Transverse colon (tissue), 4 donors: ENCODE measurements at regions not wholly inside any gene's neighbourhood (a gene's known extent, or its start where the extent isn't known, plus 50 kb on each side); places are given as distances from the start of the nearest gene placed in this dataset.

Experiments used
- DNase-seq: peaks from one replicate; pipeline ENCODE4 v3.0.0-alpha.2; 2019
- H3K27ac ChIP-seq, 4 donors: fragments of 200-600 bp; sonication (generic); 2 replicates each; pipeline ENCODE4 v1.5.1; 2016 to 2018; ENCODE audit warnings: inconsistent platforms in 4 of 4
- H3K27me3 ChIP-seq: fragments of 200-600 bp; sonication (generic); 2 replicates; pipeline ENCODE4 v1.5.1; 2017; ENCODE audit warnings: inconsistent platforms
- H3K36me3 ChIP-seq, 4 donors: fragments of 200-600 bp; sonication (generic); 2 replicates each; pipeline ENCODE4 v1.5.1; 2017 to 2019; ENCODE audit warnings: inconsistent platforms in 4 of 4
- H3K4me1 ChIP-seq, 4 donors: fragments of 200-600 bp; sonication (generic); 2 replicates each; pipeline ENCODE4 v1.5.1; 2017 to 2020; ENCODE audit warnings: inconsistent platforms in 4 of 4
- H3K4me3 ChIP-seq, 4 donors: fragments of 200-600 bp; sonication (generic); 1 replicate in 1 of 4; 2 replicates in 3 of 4; pipeline versions ENCODE4 v1.5.1 to v1.6.1; 2017 to 2019; ENCODE audit warnings: inconsistent platforms in 4 of 4
- H3K9me3 ChIP-seq, 2 donors: fragments of 200-600 bp; sonication (generic); 2 replicates each; pipeline ENCODE4 v1.5.1; 2017 to 2019; ENCODE audit warnings: inconsistent platforms in 2 of 2
- CTCF ChIP-seq, 5 experiments: fragments of 200-600 bp in 3 of 5; fragments of 450-650 bp in 2 of 5; sonication (generic) in 3 of 5; IDR thresholded peaks; 1 replicate in 2 of 5; 2 replicates in 3 of 5; pipeline ENCODE4 v1.5.1; 2016 to 2017; ENCODE audit warnings: antibody characterized with exemption in 5 of 5, inconsistent platforms in 3 of 5, mild to moderate bottlenecking in 2 of 5, moderate library complexity in 1 of 5
- EP300 ChIP-seq: sonication (generic); formaldehyde crosslinking; IDR thresholded peaks from one replicate; pipeline ENCODE4 v1.6.1; 2017; ENCODE audit warnings: antibody characterized with exemption, low read depth
- POLR2A ChIP-seq: fragments of 450-650 bp; IDR thresholded peaks from one replicate; pipeline ENCODE4 v1.6.1; 2016; ENCODE audit warnings: antibody characterized with exemption, mild to moderate bottlenecking, moderate library complexity
- POLR2AphosphoS5 ChIP-seq, 3 donors: sonication (generic); formaldehyde crosslinking; IDR thresholded peaks; one replicate each; pipeline ENCODE4 v1.6.1; 2016; ENCODE audit warnings: antibody characterized with exemption in 3 of 3
- WGBS, 2 donors: methylation state at CpG; one replicate each; pipeline ENCODE4 v1.1.5; 2018; ENCODE audit warnings: low coverage in 1 of 2; 5-methylcytosine and 5-hydroxymethylcytosine counted together
- in situ Hi-C, 4 donors: fragments of 200-750 bp; cut with MboI; loops; one replicate each; pipeline versions ENCODE4 v1.15.0 to v1.15.1; 2017; ENCODE audit warnings: low sequenced_read_pairs in 3 of 4, low pct_ligation_motif_present in 1 of 4, low pct_unique_long_range_greater_than_20kb in 1 of 4
- intact Hi-C: fragments of 100-400 bp; cut with DNase I; formaldehyde crosslinking; loops from one replicate; pipeline ENCODE4 v1.15.1; 2023; ENCODE audit warnings: low total_unique reads

- intact Hi-C loops (no loop called here), in situ Hi-C loops (no loop called here)
- Histone ChIP-seq H3K36me3 (no peaks in the 10 kb centered on the region), H3K9me3 (no peaks in the 10 kb centered on the region), H3K27ac (no peak overlapping the region), H3K27me3 (no peaks in the 10 kb centered on the region), H3K4me1 (no peaks in the 10 kb centered on the region), H3K4me3 (no peak overlapping the region)
- WGBS, 2 donors, result 60 to 61% methylated on average over 1 to 2 of the region's 2 CpGs
- TF ChIP-seq POLR2AphosphoS5 (IDR thresholded peaks at IDR 0.05) (no peak), POLR2A (no peak), EP300 (no peak), CTCF (IDR thresholded peaks at IDR 0.05) (no peak)
- no peak for DNase-seq
Measured at GRCh38 chr7:49702099-49702498, 71.3 kb upstream of the VWC2 start.

- no peaks in the 10 kb centered on the region for H3K27me3 ChIP-seq
- intact Hi-C loops (no loop called here), in situ Hi-C loops (no loop called here)
- no peaks in the 10 kb centered on the region for H3K9me3 ChIP-seq
- no peaks in the 10 kb centered on the region for H3K36me3 ChIP-seq
- DNase-seq, result no peak
- 66 to 74% methylated on average over 2 to 4 of the region's 4 CpGs for WGBS, 2 donors
- no peak for TF ChIP-seq EP300
- TF ChIP-seq POLR2A, result no peak
- TF ChIP-seq CTCF (IDR thresholded peaks at IDR 0.05), result no peak
- TF ChIP-seq POLR2AphosphoS5 (IDR thresholded peaks at IDR 0.05), result no peak
- no peak overlapping the region for H3K27ac ChIP-seq
- H3K4me3 ChIP-seq, result no peak overlapping the region
- H3K4me1 ChIP-seq, result no peaks in the 10 kb centered on the region
Measured at GRCh38 chr7:49703337-49703736, 70.1 kb upstream of the VWC2 start.

GRCh38 chr7:49703881-49704280, 69.6 kb upstream of the VWC2 start:
- Histone ChIP-seq H3K4me3 (no peak overlapping the region), H3K4me1 (no peaks in the 10 kb centered on the region), H3K9me3 (no peaks in the 10 kb centered on the region), H3K27me3 (no peaks in the 10 kb centered on the region), H3K36me3 (no peaks in the 10 kb centered on the region), H3K27ac (no peak overlapping the region)
- no peak for DNase-seq
- TF ChIP-seq EP300 (no peak), POLR2AphosphoS5 (IDR thresholded peaks at IDR 0.05) (no peak), POLR2A (no peak), CTCF (IDR thresholded peaks at IDR 0.05) (no peak)
- intact Hi-C loops (no loop called here), in situ Hi-C loops (no loop called here)
- 79 to 80% methylated on average over 2 to 3 of the region's 3 CpGs for WGBS, 2 donors

GRCh38 chr7:49706106-49706505, 67.3 kb upstream of the VWC2 start:
- DNase-seq, result no peak
- in situ Hi-C loops (no loop called here), intact Hi-C loops (no loop called here)
- Histone ChIP-seq H3K27ac (no peak overlapping the region), H3K27me3 (no peaks in the 10 kb centered on the region), H3K9me3 (no peaks in the 10 kb centered on the region), H3K4me1 (no peaks in the 10 kb centered on the region), H3K4me3 (no peak overlapping the region), H3K36me3 (no peaks in the 10 kb centered on the region)
- 64 to 85% methylated on average over 2 to 5 of the region's 5 CpGs for WGBS, 2 donors
- no peak for TF ChIP-seq POLR2A
- no peak for TF ChIP-seq CTCF (IDR thresholded peaks at IDR 0.05)
- TF ChIP-seq POLR2AphosphoS5 (IDR thresholded peaks at IDR 0.05), result no peak
- TF ChIP-seq EP300, result no peak
